ENCODE measurements at regions not wholly inside any gene's neighbourhood (a gene's known extent, or its start where the extent isn't known, plus 50 kb on each side); places are given as distances from the start of the nearest gene placed in this dataset.

- no peaks in the 10 kb centered on the region for H3K36me3 ChIP-seq (ENCODE audit: control insufficient read depth, insufficient read depth, low read length)
- H3K27me3 ChIP-seq (ENCODE audit: control insufficient read depth, insufficient read depth, low read length) = no peaks in the 10 kb centered on the region
- no peak overlapping the region for H3K4me3 ChIP-seq (ENCODE audit: low read depth, low read length)
- TF ChIP-seq, protein P1, sequence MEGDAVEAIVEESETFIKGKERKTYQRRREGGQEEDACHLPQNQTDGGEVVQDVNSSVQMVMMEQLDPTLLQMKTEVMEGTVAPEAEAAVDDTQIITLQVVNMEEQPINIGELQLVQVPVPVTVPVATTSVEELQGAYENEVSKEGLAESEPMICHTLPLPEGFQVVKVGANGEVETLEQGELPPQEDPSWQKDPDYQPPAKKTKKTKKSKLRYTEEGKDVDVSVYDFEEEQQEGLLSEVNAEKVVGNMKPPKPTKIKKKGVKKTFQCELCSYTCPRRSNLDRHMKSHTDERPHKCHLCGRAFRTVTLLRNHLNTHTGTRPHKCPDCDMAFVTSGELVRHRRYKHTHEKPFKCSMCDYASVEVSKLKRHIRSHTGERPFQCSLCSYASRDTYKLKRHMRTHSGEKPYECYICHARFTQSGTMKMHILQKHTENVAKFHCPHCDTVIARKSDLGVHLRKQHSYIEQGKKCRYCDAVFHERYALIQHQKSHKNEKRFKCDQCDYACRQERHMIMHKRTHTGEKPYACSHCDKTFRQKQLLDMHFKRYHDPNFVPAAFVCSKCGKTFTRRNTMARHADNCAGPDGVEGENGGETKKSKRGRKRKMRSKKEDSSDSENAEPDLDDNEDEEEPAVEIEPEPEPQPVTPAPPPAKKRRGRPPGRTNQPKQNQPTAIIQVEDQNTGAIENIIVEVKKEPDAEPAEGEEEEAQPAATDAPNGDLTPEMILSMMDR (IDR thresholded peaks at IDR 0.05; ENCODE audit: insufficient read depth, low read length, severe bottlenecking) = no peak
- FAIRE-seq (no peak), DNase-seq (ENCODE audit: low read depth) (no peak)
Observed at GRCh38 chr5:29822521-29822920, 1371.0 kb upstream of the CDH6 start.

DNA sequence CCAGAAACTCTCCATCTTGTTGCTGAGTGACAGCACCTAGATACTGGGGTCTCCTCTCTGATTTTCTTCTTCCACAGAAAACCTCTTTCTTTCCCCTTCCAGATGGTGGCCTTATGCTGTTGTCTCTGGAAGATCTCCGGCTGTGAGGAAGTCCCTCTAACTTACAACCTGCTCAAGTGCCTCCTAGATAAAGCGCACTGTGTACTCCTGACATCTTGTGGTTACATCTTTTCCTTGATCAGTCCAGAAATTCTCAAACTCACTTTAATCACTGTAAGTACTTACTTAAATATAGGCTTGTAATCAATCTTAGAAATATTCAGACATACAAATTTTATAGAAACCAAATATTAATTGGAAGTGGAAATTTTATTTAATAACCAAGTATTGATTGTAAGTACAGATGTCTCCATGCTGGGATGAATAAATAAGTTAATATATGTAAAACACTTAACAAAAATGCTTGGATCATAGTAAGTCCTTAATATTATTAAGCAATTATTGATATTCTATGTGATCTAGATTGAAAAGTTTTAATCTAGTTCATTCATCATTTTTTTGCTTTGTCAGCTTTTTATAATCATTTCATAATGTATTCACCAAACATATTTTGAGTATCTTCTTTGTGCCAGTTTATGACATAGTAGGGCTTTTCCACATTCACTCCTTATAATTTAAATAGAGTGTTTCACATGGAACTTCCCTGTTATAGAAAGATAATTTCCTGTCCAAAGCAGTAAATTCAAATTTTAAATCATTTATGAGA, 1381.4 kb upstream of the CDH6 start:
- H3K4me3 ChIP-seq (ENCODE audit: low read depth, low read length) = no peak overlapping the region
- no peaks in the 10 kb centered on the region for H3K27me3 ChIP-seq (ENCODE audit: control insufficient read depth, insufficient read depth, low read length)
- TF ChIP-seq, protein P1 (IDR thresholded peaks at IDR 0.05; ENCODE audit: insufficient read depth, low read length, severe bottlenecking) = no peak
- no peak for FAIRE-seq
- DNase-seq (ENCODE audit: low read depth) = no peak
- H3K36me3 ChIP-seq (ENCODE audit: control insufficient read depth, insufficient read depth, low read length) = no peaks in the 10 kb centered on the region

- H3K36me3 ChIP-seq (ENCODE audit: control insufficient read depth, insufficient read depth, low read length) = no peaks in the 10 kb centered on the region
- FAIRE-seq = no peak
- no peaks in the 10 kb centered on the region for H3K27me3 ChIP-seq (ENCODE audit: control insufficient read depth, insufficient read depth, low read length)
- DNase-seq (ENCODE audit: low read depth) = no peak
- TF ChIP-seq, protein P1 (IDR thresholded peaks at IDR 0.05; ENCODE audit: insufficient read depth, low read length, severe bottlenecking) = no peak
- H3K4me3 ChIP-seq (ENCODE audit: low read depth, low read length) = no peak overlapping the region
Observed at GRCh38 chr5:29805804-29806203, 1387.7 kb upstream of the CDH6 start.

- no peaks in the 10 kb centered on the region for H3K27me3 ChIP-seq (ENCODE audit: control insufficient read depth, insufficient read depth, low read length)
- no peak overlapping the region for H3K4me3 ChIP-seq (ENCODE audit: low read depth, low read length)
- TF ChIP-seq, protein P1 (IDR thresholded peaks at IDR 0.05; ENCODE audit: insufficient read depth, low read length, severe bottlenecking) = no peak
- FAIRE-seq (no peak), DNase-seq (ENCODE audit: low read depth) (no peak)
- H3K36me3 ChIP-seq (ENCODE audit: control insufficient read depth, insufficient read depth, low read length) = no peaks in the 10 kb centered on the region
Observed at GRCh38 chr5:29800752-29801151, 1392.7 kb upstream of the CDH6 start.

DNA sequence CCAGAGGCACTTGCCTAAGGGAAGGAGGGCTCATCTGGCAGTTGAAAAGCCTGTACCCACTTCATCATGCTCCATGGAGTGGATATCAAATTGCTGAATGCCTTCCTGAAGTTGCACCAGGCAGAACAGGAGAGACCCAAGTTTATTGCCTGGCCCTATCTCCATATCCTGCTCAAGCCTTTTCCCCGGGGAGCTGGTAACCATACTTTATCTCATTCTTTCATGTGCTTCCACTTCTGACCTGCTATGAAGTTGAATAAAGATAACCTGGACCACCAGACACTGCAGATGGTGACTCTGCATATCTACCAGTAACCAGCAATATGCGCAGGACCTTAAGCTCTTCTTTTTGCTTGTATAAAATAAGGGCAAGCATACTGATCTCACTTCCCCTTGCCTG, 1397.5 kb upstream of the CDH6 start:
- FAIRE-seq (no peak), DNase-seq (ENCODE audit: low read depth) (no peak)
- H3K36me3 ChIP-seq (ENCODE audit: control insufficient read depth, insufficient read depth, low read length) = no peaks in the 10 kb centered on the region
- TF ChIP-seq, protein P1 (IDR thresholded peaks at IDR 0.05; ENCODE audit: insufficient read depth, low read length, severe bottlenecking) = no peak
- H3K27me3 ChIP-seq (ENCODE audit: control insufficient read depth, insufficient read depth, low read length) = no peaks in the 10 kb centered on the region
- H3K4me3 ChIP-seq (ENCODE audit: low read depth, low read length) = no peak overlapping the region
